ENCODE measurements at regions not wholly inside any gene's neighbourhood (a gene's known extent, or its start where the extent isn't known, plus 50 kb on each side); places are given as distances from the start of the nearest gene placed in this dataset.

DNA sequence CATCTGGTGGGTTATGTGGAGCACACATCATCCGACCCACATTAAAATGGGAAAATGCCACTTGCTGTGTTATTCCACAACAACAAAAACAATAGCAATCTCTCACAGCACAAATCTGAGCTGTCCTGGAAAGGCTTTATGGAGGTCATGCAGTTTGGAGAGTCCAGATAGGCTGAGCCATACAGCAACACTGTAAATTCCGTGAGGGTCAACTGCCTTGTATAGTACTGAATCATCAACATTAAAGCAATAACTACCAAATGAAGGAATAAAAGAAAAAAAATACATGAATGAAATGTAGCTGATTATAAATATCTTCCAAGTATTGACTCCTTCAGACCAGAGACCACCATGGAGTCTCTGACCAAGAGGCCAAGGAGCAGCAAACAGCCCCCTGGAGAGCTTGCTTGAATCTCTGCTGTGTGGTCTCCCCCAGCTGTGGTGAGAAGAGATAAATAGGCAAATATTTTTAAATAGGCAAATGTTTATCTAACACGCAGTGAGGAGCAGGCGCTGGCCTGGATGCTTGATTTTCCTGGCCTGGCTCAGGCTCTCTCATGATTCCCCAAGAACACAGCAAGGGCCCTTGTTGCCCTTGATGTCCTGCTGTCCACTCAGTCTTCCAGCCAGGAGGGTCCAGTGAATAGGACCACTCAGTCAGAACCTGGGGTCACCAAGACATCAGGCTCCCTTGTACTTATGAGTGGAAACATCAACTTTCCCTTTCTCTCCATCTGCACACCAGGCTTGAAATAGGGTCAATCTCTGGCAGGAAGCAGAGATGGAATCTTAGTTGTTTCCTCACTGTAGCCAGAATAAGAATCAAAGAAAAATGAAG lies 1021.3 kb downstream of the XPNPEP1 start:
- H3K4me3 ChIP-seq (ENCODE audit: low read depth, low read length), result no peak overlapping the region
- DNase-seq (ENCODE audit: low read depth), result peak; percentile 39
- TF ChIP-seq, protein P1, sequence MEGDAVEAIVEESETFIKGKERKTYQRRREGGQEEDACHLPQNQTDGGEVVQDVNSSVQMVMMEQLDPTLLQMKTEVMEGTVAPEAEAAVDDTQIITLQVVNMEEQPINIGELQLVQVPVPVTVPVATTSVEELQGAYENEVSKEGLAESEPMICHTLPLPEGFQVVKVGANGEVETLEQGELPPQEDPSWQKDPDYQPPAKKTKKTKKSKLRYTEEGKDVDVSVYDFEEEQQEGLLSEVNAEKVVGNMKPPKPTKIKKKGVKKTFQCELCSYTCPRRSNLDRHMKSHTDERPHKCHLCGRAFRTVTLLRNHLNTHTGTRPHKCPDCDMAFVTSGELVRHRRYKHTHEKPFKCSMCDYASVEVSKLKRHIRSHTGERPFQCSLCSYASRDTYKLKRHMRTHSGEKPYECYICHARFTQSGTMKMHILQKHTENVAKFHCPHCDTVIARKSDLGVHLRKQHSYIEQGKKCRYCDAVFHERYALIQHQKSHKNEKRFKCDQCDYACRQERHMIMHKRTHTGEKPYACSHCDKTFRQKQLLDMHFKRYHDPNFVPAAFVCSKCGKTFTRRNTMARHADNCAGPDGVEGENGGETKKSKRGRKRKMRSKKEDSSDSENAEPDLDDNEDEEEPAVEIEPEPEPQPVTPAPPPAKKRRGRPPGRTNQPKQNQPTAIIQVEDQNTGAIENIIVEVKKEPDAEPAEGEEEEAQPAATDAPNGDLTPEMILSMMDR (conservative IDR thresholded peaks at IDR 0.05; ENCODE audit: low read depth, low read length), result no peak

- TF ChIP-seq, protein P1 (conservative IDR thresholded peaks at IDR 0.05; ENCODE audit: low read depth, low read length), result peak; percentile 8
- no peak for DNase-seq (ENCODE audit: low read depth)
- no peak overlapping the region for H3K4me3 ChIP-seq (ENCODE audit: low read depth, low read length)
Measured at GRCh38 chr10:108899670-108900069, 1023.6 kb downstream of the XPNPEP1 start.

- no peak for DNase-seq (ENCODE audit: low read depth)
- TF ChIP-seq, protein P1 (conservative IDR thresholded peaks at IDR 0.05; ENCODE audit: low read depth, low read length), result no peak
Measured at GRCh38 chr10:108894402-108895301, 1028.7 kb downstream of the XPNPEP1 start.

GRCh38 chr10:108877095-108877561 lies 1046.2 kb downstream of the XPNPEP1 start:
- no peak overlapping the region for H3K4me3 ChIP-seq (ENCODE audit: low read depth, low read length)
- TF ChIP-seq, protein P1 (conservative IDR thresholded peaks at IDR 0.05; ENCODE audit: low read depth, low read length), result no peak
- DNase-seq (ENCODE audit: low read depth), result peak; percentile 64

More at GRCh38 chr10:108894402-108895301, 1028.7 kb downstream of the XPNPEP1 start:
- no peak overlapping the region for H3K4me3 ChIP-seq (ENCODE audit: low read depth, low read length)

GRCh38 chr10:108872854-108873253 lies 1050.5 kb downstream of the XPNPEP1 start:
- no peak for DNase-seq (ENCODE audit: low read depth)
- TF ChIP-seq, protein P1 (conservative IDR thresholded peaks at IDR 0.05; ENCODE audit: low read depth, low read length), result no peak
- H3K4me3 ChIP-seq (ENCODE audit: low read depth, low read length), result no peak overlapping the region

DNA sequence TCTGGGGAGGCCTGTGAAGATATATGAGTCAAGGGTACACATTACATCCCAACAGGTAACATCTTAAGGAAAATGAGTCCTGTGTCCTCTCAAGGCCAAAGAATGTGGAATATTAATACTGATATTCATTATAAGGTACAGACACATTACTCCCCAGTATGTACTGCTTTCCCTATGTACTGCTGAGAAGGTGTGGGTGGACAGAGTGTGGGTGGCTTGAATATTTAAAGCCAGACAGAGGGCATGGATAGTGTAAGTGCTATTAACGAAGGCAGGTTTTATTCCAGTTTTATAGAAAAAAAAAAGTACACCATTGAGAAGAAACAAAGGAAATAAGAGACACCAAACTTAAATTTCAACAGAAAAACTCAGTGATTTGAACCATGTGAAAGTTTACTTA lies 1054.4 kb downstream of the XPNPEP1 start:
- TF ChIP-seq, protein P1 (conservative IDR thresholded peaks at IDR 0.05; ENCODE audit: low read depth, low read length), result no peak
- H3K4me3 ChIP-seq (ENCODE audit: low read depth, low read length), result no peak overlapping the region
- no peak for DNase-seq (ENCODE audit: low read depth)
